ENCODE measurements at regions not wholly inside any gene's neighbourhood (a gene's known extent, or its start where the extent isn't known, plus 50 kb on each side); places are given as distances from the start of the nearest gene placed in this dataset.

DNA sequence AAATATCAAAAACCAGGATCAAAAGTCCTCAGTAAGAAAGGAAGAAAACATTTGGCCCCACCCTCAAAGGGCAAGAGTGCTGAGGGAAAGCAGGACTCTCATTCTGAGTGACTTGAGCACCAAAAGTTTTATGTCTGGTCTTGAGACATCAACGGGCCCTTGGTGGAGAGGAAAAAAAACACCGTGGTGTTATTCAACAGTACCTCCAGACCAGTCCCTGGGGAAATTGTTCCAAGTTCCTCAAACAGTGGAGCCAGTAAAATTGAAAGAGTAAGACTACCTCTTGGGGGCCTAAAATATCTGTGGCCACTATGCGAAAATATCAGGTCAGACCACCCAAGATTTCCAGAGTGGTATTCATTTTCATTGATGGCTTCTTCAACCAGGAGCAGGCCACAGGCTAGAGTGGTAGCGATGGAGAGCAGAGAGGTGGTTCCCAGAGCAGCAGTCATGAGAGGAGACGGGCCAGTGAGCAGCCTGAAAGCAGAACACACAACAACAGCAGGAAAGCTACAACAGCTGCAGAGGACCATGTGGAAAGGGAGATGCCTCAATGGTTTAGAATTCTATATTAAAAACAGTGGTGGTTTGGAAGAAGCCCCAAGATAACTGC lies 63.7 kb upstream of the RPL34 start:
- H3K9ac ChIP-seq: no peak overlapping the region
- H3K27ac ChIP-seq: no peak overlapping the region
- no peaks in the 10 kb centered on the region for H3K9me3 ChIP-seq (ENCODE audit: control insufficient read depth, low read length)
- no peaks in the 10 kb centered on the region for H3K36me3 ChIP-seq (ENCODE audit: control insufficient read depth, insufficient read depth, low read length)
- no peak overlapping the region for H3K4me3 ChIP-seq (ENCODE audit: low read depth, low read length)
- TF ChIP-seq, protein P1, sequence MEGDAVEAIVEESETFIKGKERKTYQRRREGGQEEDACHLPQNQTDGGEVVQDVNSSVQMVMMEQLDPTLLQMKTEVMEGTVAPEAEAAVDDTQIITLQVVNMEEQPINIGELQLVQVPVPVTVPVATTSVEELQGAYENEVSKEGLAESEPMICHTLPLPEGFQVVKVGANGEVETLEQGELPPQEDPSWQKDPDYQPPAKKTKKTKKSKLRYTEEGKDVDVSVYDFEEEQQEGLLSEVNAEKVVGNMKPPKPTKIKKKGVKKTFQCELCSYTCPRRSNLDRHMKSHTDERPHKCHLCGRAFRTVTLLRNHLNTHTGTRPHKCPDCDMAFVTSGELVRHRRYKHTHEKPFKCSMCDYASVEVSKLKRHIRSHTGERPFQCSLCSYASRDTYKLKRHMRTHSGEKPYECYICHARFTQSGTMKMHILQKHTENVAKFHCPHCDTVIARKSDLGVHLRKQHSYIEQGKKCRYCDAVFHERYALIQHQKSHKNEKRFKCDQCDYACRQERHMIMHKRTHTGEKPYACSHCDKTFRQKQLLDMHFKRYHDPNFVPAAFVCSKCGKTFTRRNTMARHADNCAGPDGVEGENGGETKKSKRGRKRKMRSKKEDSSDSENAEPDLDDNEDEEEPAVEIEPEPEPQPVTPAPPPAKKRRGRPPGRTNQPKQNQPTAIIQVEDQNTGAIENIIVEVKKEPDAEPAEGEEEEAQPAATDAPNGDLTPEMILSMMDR (IDR thresholded peaks at IDR 0.05): no peak
- H3K4me1 ChIP-seq: no peaks in the 10 kb centered on the region
- no peak overlapping the region for H3K4me2 ChIP-seq (ENCODE audit: low read length)
- H2AFZ ChIP-seq: no peak overlapping the region
- no peaks in the 10 kb centered on the region for H3K27me3 ChIP-seq (ENCODE audit: control insufficient read depth, insufficient read depth, low read length)
- H3K79me2 ChIP-seq: no peaks in the 10 kb centered on the region

DNA sequence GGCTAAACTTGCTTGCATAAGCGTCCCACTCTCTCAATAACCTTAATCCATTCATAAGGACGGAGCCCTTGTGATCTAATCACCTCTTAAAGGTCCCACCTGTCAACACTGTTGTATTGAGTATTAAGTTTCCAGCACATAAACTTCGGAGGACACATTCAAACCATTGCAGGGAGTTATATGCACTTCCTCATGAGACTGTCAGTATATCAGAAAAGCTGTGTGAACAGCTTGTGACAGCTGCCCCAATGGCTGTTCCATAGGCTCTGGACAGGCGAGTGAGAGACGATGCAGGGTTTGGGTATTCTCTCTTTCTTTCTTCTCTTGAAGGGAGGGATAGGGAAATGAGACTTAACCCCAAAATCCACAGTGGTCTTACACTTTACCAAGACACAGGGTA lies 64.2 kb upstream of the RPL34 start:
- H3K9ac ChIP-seq: no peak overlapping the region
- H3K79me2 ChIP-seq: no peaks in the 10 kb centered on the region
- TF ChIP-seq, protein P1 (IDR thresholded peaks at IDR 0.05): no peak
- H3K27me3 ChIP-seq (ENCODE audit: control insufficient read depth, insufficient read depth, low read length): no peaks in the 10 kb centered on the region
- no peaks in the 10 kb centered on the region for H3K36me3 ChIP-seq (ENCODE audit: control insufficient read depth, insufficient read depth, low read length)
- no peak overlapping the region for H2AFZ ChIP-seq
- H3K4me2 ChIP-seq (ENCODE audit: low read length): no peak overlapping the region
- H3K27ac ChIP-seq: no peak overlapping the region
- H3K9me3 ChIP-seq (ENCODE audit: control insufficient read depth, low read length): no peaks in the 10 kb centered on the region
- no peaks in the 10 kb centered on the region for H3K4me1 ChIP-seq
- H3K4me3 ChIP-seq (ENCODE audit: low read depth, low read length): no peak overlapping the region

DNA sequence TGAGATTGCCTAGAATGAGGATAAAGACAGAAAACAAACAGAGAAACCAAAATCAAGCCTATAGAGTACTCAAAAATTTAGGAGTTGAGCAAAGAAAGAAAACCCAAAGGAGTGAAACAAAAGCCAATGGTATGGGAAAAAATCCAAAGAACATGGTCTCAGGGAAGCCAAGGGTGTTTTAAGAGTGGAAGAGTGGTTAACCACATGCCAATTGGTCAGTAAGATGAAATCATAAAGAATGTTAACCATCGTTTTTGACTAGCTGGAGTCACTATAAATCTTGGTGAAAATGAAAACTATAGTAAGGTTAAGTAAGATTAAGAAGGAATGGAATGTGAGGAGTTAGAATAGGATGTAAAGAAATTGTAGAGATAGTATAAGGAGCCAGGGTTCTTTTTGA lies 64.7 kb upstream of the RPL34 start:
- Histone ChIP-seq H3K9ac (no peak overlapping the region), H3K4me2 (ENCODE audit: low read length) (no peak overlapping the region), H3K27me3 (ENCODE audit: control insufficient read depth, insufficient read depth, low read length) (no peaks in the 10 kb centered on the region), H3K4me3 (ENCODE audit: low read depth, low read length) (no peak overlapping the region), H3K27ac (no peak overlapping the region), H3K79me2 (no peaks in the 10 kb centered on the region), H3K9me3 (ENCODE audit: control insufficient read depth, low read length) (no peaks in the 10 kb centered on the region), H2AFZ (no peak overlapping the region), H3K36me3 (ENCODE audit: control insufficient read depth, insufficient read depth, low read length) (no peaks in the 10 kb centered on the region), H3K4me1 (no peaks in the 10 kb centered on the region)
- TF ChIP-seq, protein P1 (IDR thresholded peaks at IDR 0.05): no peak

DNA sequence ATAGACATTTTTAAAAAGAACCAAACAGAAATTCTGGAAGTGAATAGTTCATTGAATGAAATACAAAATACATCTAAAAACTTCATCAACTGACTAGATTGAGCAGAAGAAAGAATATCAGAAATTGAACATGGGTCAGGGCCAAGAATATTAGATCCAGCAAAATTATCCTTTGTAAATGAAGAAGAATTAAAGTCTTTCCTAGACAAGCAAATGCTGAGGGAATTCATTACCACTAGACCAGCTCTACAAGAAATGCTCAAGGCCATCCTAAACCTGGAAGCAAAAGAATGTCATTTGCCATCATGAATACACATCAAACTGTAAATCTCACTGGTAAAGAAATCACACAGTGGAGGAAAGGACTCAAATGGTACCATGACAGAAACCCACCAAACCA lies 72.7 kb upstream of the RPL34 start:
- H3K27ac ChIP-seq: no peak overlapping the region
- H3K4me3 ChIP-seq (ENCODE audit: low read depth, low read length): no peak overlapping the region
- H3K4me1 ChIP-seq: no peaks in the 10 kb centered on the region
- no peaks in the 10 kb centered on the region for H3K79me2 ChIP-seq
- no peaks in the 10 kb centered on the region for H3K27me3 ChIP-seq (ENCODE audit: control insufficient read depth, insufficient read depth, low read length)
- TF ChIP-seq, protein P1 (IDR thresholded peaks at IDR 0.05): no peak
- H2AFZ ChIP-seq: no peak overlapping the region
- no peak overlapping the region for H3K4me2 ChIP-seq (ENCODE audit: low read length)
- no peaks in the 10 kb centered on the region for H3K9me3 ChIP-seq (ENCODE audit: control insufficient read depth, low read length)
- no peak overlapping the region for H3K9ac ChIP-seq
- H3K36me3 ChIP-seq (ENCODE audit: control insufficient read depth, insufficient read depth, low read length): no peaks in the 10 kb centered on the region

DNA sequence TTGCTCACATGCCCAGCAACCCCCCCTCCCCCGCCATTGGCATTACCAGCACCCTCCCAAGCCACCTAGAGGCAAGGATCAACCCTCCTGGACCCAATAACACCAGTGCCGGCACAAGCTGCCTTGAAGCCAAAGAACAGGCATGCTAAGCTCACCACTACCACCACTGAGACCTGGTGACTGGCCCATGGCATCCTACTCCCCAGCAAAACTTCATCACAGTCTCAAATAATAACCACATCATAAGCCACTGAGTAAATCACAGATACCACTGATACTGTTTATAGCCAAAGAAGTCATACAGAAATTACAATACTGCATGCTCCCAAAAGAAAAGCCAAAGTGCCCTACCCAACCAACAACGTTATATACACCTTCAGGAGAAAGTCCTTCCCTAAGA lies 73.6 kb upstream of the RPL34 start:
- H3K4me1 ChIP-seq: no peaks in the 10 kb centered on the region
- TF ChIP-seq, protein P1 (IDR thresholded peaks at IDR 0.05): no peak
- H3K4me3 ChIP-seq (ENCODE audit: low read depth, low read length): no peak overlapping the region

More for the DNA sequence above, 73.6 kb upstream of the RPL34 start:
- H3K9ac ChIP-seq: no peak overlapping the region
- H3K27ac ChIP-seq: no peak overlapping the region
- no peaks in the 10 kb centered on the region for H3K27me3 ChIP-seq (ENCODE audit: control insufficient read depth, insufficient read depth, low read length)
- H2AFZ ChIP-seq: no peak overlapping the region
- no peak overlapping the region for H3K4me2 ChIP-seq (ENCODE audit: low read length)
- H3K79me2 ChIP-seq: no peaks in the 10 kb centered on the region
- no peaks in the 10 kb centered on the region for H3K36me3 ChIP-seq (ENCODE audit: control insufficient read depth, insufficient read depth, low read length)
- H3K9me3 ChIP-seq (ENCODE audit: control insufficient read depth, low read length): no peaks in the 10 kb centered on the region
